ENCODE measurements at regions not wholly inside any gene's neighbourhood (a gene's known extent, or its start where the extent isn't known, plus 50 kb on each side); places are given as distances from the start of the nearest gene placed in this dataset.

GRCh38 chr2:180115269-180115668 is 108.2 kb upstream of the CWC22 start:
- TF ChIP-seq GATA2 (IDR thresholded peaks at IDR 0.05; ENCODE audit: low read depth, low read length) (no peak), GATA3 (IDR thresholded peaks at IDR 0.05; ENCODE audit: low read depth, low read length) (no peak)
